ENCODE measurements at regions not wholly inside any gene's neighbourhood (a gene's known extent, or its start where the extent isn't known, plus 50 kb on each side); places are given as distances from the start of the nearest gene placed in this dataset.

DNA sequence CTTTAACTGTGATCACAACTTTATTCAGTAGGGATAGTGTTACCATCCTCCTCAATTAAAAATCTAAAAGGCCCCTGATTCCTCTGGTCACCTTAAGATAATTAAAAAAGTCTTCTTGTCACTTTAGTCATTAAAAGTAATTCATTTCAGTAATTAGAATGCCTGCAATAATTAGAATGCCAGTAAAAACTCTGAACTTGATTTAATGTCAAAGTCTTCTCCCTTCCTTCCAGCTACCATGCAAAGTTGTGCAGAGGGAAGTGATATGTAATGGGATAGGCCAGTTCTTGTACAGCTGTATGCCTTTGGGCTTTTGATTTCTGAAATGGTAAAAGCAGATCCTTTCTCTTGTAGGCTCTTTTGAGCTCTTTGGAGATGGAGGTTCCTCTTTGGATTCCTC, 417.2 kb downstream of the ADAM29 start:
- peaks cover 2% of the 10 kb centered on the region; the same call in 1 of the 2 replicates for H3K9me2 ChIP-seq (ENCODE audit: insufficient read depth)

More for the DNA sequence above, 417.2 kb downstream of the ADAM29 start:
- Histone ChIP-seq H3K4me2 (no peak overlapping the region), H3K4me1 (ENCODE audit: insufficient read depth) (no peaks in the 10 kb centered on the region), H4K20me1 (replicated peaks; ENCODE audit: insufficient read depth) (no peaks in the 10 kb centered on the region), H3K79me2 (replicated peaks; ENCODE audit: insufficient read depth) (no peaks in the 10 kb centered on the region), H3K36me3 (ENCODE audit: insufficient read depth) (no peaks in the 10 kb centered on the region), H3K27ac (ENCODE audit: low read depth) (no peak overlapping the region), H3K4me3 (no peak overlapping the region), H3F3A (replicated peaks; ENCODE audit: low read depth) (no peaks in the 10 kb centered on the region), H2AFZ (no peak overlapping the region), H3K27me3 (ENCODE audit: insufficient read depth) (no peaks in the 10 kb centered on the region)
- Mint-ChIP-seq H3K36me3 (ENCODE audit: low read depth) (no peaks in the 10 kb centered on the region), H3K9me3 (no peaks in the 10 kb centered on the region), H3K4me3 (no peak overlapping the region), H3K27me3 (ENCODE audit: insufficient read depth, low read depth, poor library complexity) (no peaks in the 10 kb centered on the region), H3K27ac (no peak overlapping the region), H3K4me1 (no peaks in the 10 kb centered on the region)
- TF ChIP-seq CTCF (conservative IDR thresholded peaks at IDR 0.05; ENCODE audit: low read depth in 2 of 2) (no peak), ZNF331 (CRISPR knock-in tag; IDR thresholded peaks at IDR 0.05; ENCODE audit: low read depth) (no peak), REST (IDR thresholded peaks at IDR 0.05; ENCODE audit: unreplicated experiment) (no peak), ETS1 (IDR thresholded peaks at IDR 0.05) (no peak), JUNB (IDR thresholded peaks at IDR 0.05; ENCODE audit: unreplicated experiment) (no peak), STAT1 (IDR thresholded peaks at IDR 0.05; ENCODE audit: unreplicated experiment) (no peak), CREB1 (CRISPR knock-in tag; IDR thresholded peaks at IDR 0.05; ENCODE audit: low read depth) (no peak), ZNF114 (CRISPR knock-in tag; IDR thresholded peaks at IDR 0.05) (no peak)
- TF ChIP-seq, protein P1, sequence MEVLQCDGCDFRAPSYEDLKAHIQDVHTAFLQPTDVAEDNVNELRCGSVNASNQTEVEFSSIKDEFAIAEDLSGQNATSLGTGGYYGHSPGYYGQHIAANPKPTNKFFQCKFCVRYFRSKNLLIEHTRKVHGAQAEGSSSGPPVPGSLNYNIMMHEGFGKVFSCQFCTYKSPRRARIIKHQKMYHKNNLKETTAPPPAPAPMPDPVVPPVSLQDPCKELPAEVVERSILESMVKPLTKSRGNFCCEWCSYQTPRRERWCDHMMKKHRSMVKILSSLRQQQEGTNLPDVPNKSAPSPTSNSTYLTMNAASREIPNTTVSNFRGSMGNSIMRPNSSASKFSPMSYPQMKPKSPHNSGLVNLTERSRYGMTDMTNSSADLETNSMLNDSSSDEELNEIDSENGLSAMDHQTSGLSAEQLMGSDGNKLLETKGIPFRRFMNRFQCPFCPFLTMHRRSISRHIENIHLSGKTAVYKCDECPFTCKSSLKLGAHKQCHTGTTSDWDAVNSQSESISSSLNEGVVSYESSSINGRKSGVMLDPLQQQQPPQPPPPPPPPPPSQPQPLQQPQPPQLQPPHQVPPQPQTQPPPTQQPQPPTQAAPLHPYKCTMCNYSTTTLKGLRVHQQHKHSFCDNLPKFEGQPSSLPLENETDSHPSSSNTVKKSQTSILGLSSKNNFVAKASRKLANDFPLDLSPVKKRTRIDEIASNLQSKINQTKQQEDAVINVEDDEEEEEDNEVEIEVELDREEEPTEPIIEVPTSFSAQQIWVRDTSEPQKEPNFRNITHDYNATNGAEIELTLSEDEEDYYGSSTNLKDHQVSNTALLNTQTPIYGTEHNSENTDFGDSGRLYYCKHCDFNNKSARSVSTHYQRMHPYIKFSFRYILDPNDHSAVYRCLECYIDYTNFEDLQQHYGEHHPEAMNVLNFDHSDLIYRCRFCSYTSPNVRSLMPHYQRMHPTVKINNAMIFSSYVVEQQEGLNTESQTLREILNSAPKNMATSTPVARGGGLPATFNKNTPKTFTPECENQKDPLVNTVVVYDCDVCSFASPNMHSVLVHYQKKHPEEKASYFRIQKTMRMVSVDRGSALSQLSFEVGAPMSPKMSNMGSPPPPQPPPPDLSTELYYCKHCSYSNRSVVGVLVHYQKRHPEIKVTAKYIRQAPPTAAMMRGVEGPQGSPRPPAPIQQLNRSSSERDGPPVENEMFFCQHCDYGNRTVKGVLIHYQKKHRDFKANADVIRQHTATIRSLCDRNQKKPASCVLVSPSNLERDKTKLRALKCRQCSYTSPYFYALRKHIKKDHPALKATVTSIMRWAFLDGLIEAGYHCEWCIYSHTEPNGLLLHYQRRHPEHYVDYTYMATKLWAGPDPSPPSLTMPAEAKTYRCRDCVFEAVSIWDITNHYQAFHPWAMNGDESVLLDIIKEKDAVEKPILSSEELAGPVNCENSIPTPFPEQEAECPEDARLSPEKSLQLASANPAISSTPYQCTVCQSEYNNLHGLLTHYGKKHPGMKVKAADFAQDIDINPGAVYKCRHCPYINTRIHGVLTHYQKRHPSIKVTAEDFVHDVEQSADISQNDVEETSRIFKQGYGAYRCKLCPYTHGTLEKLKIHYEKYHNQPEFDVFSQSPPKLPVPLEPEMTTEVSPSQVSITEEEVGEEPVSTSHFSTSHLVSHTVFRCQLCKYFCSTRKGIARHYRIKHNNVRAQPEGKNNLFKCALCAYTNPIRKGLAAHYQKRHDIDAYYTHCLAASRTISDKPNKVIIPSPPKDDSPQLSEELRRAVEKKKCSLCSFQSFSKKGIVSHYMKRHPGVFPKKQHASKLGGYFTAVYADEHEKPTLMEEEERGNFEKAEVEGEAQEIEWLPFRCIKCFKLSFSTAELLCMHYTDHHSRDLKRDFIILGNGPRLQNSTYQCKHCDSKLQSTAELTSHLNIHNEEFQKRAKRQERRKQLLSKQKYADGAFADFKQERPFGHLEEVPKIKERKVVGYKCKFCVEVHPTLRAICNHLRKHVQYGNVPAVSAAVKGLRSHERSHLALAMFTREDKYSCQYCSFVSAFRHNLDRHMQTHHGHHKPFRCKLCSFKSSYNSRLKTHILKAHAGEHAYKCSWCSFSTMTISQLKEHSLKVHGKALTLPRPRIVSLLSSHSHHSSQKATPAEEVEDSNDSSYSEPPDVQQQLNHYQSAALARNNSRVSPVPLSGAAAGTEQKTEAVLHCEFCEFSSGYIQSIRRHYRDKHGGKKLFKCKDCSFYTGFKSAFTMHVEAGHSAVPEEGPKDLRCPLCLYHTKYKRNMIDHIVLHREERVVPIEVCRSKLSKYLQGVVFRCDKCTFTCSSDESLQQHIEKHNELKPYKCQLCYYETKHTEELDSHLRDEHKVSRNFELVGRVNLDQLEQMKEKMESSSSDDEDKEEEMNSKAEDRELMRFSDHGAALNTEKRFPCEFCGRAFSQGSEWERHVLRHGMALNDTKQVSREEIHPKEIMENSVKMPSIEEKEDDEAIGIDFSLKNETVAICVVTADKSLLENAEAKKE (CRISPR knock-in tag; IDR thresholded peaks at IDR 0.05), result no peak
- DNase-seq (ENCODE audit: low spot score), result no peak
- no peak for ATAC-seq

All from GM23338 (cell line).